ENCODE measurements at regions not wholly inside any gene's neighbourhood (a gene's known extent, or its start where the extent isn't known, plus 50 kb on each side); places are given as distances from the start of the nearest gene placed in this dataset.

- BruUV-seq (replicated peaks) = no TSS peak
- Histone ChIP-seq H3K4me1 (ENCODE audit: insufficient read depth, low read length, poor library complexity, severe bottlenecking) (no peaks in the 10 kb centered on the region), H3K4me3 (ENCODE audit: low read depth, low read length, poor library complexity, severe bottlenecking) (no peak overlapping the region), H3K27ac (ENCODE audit: low read depth, low read length, poor library complexity, severe bottlenecking) (no peak overlapping the region), H3K27me3 (replicated peaks; ENCODE audit: insufficient read depth, low read depth, low read length, poor library complexity) (no peaks in the 10 kb centered on the region), H3K36me3 (ENCODE audit: insufficient read depth, low read length, poor library complexity, severe bottlenecking) (no peaks in the 10 kb centered on the region), H3K9me3 (ENCODE audit: low read depth, low read length, poor library complexity, severe bottlenecking) (peaks cover 31% of the 10 kb centered on the region)
- TF ChIP-seq, protein P1, sequence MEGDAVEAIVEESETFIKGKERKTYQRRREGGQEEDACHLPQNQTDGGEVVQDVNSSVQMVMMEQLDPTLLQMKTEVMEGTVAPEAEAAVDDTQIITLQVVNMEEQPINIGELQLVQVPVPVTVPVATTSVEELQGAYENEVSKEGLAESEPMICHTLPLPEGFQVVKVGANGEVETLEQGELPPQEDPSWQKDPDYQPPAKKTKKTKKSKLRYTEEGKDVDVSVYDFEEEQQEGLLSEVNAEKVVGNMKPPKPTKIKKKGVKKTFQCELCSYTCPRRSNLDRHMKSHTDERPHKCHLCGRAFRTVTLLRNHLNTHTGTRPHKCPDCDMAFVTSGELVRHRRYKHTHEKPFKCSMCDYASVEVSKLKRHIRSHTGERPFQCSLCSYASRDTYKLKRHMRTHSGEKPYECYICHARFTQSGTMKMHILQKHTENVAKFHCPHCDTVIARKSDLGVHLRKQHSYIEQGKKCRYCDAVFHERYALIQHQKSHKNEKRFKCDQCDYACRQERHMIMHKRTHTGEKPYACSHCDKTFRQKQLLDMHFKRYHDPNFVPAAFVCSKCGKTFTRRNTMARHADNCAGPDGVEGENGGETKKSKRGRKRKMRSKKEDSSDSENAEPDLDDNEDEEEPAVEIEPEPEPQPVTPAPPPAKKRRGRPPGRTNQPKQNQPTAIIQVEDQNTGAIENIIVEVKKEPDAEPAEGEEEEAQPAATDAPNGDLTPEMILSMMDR (conservative IDR thresholded peaks at IDR 0.05; ENCODE audit: low read depth, low read length) = no peak
- no peak for TF ChIP-seq EZH2 (IDR thresholded peaks at IDR 0.05; ENCODE audit: borderline replicate concordance, low read depth, low read length, poor library complexity, severe bottlenecking)
- intact Hi-C loops (cut with micrococcal nuclease; ENCODE audit: unreplicated experiment) = no loop called here
- CTCF ChIA-PET = no interaction called here
- POLR2A ChIA-PET (ENCODE audit: low non-redundant PET) = no interaction called here
- DNase-seq (ENCODE audit: low spot score) = no peak
These were observed 2051.3 kb downstream of the TP53TG3F start for GRCh38 chr16:35510701-35511100.

DNA sequence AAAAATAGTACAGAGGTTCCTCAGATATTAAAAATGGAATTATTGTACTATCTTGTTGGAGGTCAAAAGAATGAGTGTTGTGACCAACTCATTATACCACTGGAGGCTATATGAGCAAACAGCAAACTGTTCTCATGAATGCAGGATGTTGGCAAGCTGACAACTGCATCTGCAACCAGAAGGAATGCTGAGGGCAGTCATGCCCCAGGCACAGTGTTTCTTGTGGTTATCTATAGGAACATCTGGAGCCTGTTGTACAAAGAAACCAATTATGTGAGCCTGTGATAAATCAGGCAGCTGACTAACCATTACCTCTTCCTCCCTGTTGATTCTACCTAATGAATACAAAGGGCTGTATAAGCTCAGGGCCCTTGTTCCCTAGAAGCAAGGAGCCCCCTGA, 2057.1 kb downstream of the TP53TG3F start:
- ChIA-PET POLR2A (ENCODE audit: low non-redundant PET) (no interaction called here), CTCF (no interaction called here)
- no peak overlapping the region for H3K4me3 ChIP-seq (ENCODE audit: low read depth, low read length, poor library complexity, severe bottlenecking)
- H3K27me3 ChIP-seq (replicated peaks; ENCODE audit: insufficient read depth, low read depth, low read length, poor library complexity) = no peaks in the 10 kb centered on the region
- intact Hi-C loops (cut with micrococcal nuclease; ENCODE audit: unreplicated experiment) = no loop called here
- peaks cover 31% of the 10 kb centered on the region for H3K9me3 ChIP-seq (ENCODE audit: low read depth, low read length, poor library complexity, severe bottlenecking)
- no peak for DNase-seq (ENCODE audit: low spot score)
- no peaks in the 10 kb centered on the region for H3K4me1 ChIP-seq (ENCODE audit: insufficient read depth, low read length, poor library complexity, severe bottlenecking)
- H3K36me3 ChIP-seq (ENCODE audit: insufficient read depth, low read length, poor library complexity, severe bottlenecking) = no peaks in the 10 kb centered on the region
- TF ChIP-seq, protein P1 (conservative IDR thresholded peaks at IDR 0.05; ENCODE audit: low read depth, low read length) = no peak
- TF ChIP-seq EZH2 (IDR thresholded peaks at IDR 0.05; ENCODE audit: borderline replicate concordance, low read depth, low read length, poor library complexity, severe bottlenecking) = no peak
- no peak overlapping the region for H3K27ac ChIP-seq (ENCODE audit: low read depth, low read length, poor library complexity, severe bottlenecking)
- no TSS peak for BruUV-seq (replicated peaks)

GRCh38 chr16:35516971-35517370, 2057.6 kb downstream of the TP53TG3F start:
- no TSS peak for BruUV-seq (replicated peaks)
- Histone ChIP-seq H3K4me1 (ENCODE audit: insufficient read depth, low read length, poor library complexity, severe bottlenecking) (no peaks in the 10 kb centered on the region), H3K9me3 (ENCODE audit: low read depth, low read length, poor library complexity, severe bottlenecking) (peaks cover 29% of the 10 kb centered on the region), H3K36me3 (ENCODE audit: insufficient read depth, low read length, poor library complexity, severe bottlenecking) (no peaks in the 10 kb centered on the region), H3K4me3 (ENCODE audit: low read depth, low read length, poor library complexity, severe bottlenecking) (no peak overlapping the region), H3K27me3 (replicated peaks; ENCODE audit: insufficient read depth, low read depth, low read length, poor library complexity) (no peaks in the 10 kb centered on the region), H3K27ac (ENCODE audit: low read depth, low read length, poor library complexity, severe bottlenecking) (no peak overlapping the region)
- no peak for DNase-seq (ENCODE audit: low spot score)
- ChIA-PET CTCF (no interaction called here), POLR2A (ENCODE audit: low non-redundant PET) (no interaction called here)
- intact Hi-C loops (cut with micrococcal nuclease; ENCODE audit: unreplicated experiment) = no loop called here
- TF ChIP-seq, protein P1 (conservative IDR thresholded peaks at IDR 0.05; ENCODE audit: low read depth, low read length) = no peak
- TF ChIP-seq EZH2 (IDR thresholded peaks at IDR 0.05; ENCODE audit: borderline replicate concordance, low read depth, low read length, poor library complexity, severe bottlenecking) = no peak
